Cardiac septum (tissue), 1 donor: ENCODE measurements at regions not wholly inside any gene's neighbourhood (a gene's known extent, or its start where the extent isn't known, plus 50 kb on each side); places are given as distances from the start of the nearest gene placed in this dataset.

Experiments
- DNase-seq: peaks from one replicate; pipeline ENCODE4 v3.0.0-alpha.2; 2020; ENCODE audit warnings: low spot score
- intact Hi-C: fragments of 100-400 bp; cut with DNase I; formaldehyde crosslinking; loops from one replicate; pipeline ENCODE4 v1.14.0; 2022
- donor health status: DM: no; HTN: no; CAD: no.

DNA sequence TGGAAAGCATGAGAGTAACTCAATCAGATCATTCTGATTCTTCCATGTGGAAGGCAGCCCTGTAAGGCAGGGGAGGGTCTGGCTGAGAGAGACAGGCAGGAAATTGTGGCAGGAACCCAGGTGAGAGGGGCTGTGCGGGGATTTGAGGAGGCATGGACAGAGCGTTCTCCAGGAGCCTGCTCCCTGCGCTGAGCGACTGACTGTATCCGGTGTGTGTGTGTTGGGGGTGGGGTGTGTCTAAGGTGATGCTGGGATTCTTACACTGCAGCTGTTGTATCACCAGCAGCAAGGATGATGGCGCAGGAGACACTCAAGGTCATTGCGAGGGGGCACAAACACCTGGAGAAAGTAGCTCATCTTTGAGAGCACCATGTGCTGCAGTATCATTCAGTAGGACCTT, 128.5 kb downstream of the RHOU start:
- DNase-seq = no peak
- intact Hi-C loops = no loop called here

DNA sequence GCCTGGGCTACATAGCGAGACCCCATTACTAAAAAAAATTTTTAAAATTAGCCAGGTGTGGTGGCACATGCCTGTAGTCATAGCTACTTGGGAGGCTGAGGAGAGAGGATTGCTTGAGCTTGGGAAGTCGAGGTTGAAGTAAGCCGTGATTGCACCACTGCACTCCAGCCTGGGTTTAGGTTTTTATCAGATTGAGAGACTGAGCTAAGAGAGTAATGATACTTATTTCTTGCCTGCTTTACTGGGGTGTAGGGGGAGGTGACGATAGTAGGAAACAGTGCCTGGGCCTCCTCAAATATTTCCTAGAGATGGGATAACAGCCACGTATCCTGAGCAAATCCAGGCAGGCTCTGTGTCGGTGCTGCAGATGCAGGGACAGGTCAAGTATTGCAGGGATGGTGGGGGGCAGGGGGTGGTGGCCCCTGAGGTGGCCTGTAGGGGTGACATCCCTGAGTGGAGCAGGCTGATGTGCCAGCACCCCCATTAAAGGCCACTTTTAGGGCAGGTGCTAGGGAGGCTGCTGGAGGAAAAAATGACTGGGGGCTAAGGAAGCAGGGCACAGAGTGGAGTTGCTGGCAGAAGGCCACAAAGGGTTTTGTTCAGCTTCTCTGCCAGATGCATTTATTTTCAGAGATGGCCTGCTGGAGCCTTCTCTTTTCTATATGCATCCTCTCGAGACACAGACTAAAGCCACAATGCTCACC, 130.5 kb downstream of the RHOU start:
- DNase-seq = no peak
- intact Hi-C loops = no loop called here

- DNase-seq = no peak
- intact Hi-C loops = no loop called here
Observed at GRCh38 chr1:228866468-228866867, 131.2 kb downstream of the RHOU start.

GRCh38 chr1:228867108-228867950, 132.1 kb downstream of the RHOU start:
- intact Hi-C loops = no loop called here

GRCh38 chr1:228867951-228868730, 132.9 kb downstream of the RHOU start:
- no peak for DNase-seq
- intact Hi-C loops = no loop called here

More at GRCh38 chr1:228867108-228867950, 132.1 kb downstream of the RHOU start:
- DNase-seq = no peak

DNA sequence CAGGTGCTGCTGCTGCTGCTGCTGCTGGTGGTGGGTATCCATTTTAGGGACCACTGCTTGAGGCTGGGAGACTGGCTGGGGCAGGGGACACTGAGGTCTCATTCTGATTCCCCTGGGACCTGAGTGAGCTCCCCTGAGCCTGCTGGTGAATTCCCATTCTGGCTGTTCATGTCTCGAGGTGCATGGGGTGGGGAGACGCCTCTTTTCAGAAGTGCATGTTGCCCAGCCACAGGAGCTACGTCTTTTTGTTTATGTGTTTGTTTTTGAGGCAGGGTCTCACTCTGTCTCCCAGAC, 133.4 kb downstream of the RHOU start:
- intact Hi-C loops = no loop called here
- DNase-seq = no peak

DNA sequence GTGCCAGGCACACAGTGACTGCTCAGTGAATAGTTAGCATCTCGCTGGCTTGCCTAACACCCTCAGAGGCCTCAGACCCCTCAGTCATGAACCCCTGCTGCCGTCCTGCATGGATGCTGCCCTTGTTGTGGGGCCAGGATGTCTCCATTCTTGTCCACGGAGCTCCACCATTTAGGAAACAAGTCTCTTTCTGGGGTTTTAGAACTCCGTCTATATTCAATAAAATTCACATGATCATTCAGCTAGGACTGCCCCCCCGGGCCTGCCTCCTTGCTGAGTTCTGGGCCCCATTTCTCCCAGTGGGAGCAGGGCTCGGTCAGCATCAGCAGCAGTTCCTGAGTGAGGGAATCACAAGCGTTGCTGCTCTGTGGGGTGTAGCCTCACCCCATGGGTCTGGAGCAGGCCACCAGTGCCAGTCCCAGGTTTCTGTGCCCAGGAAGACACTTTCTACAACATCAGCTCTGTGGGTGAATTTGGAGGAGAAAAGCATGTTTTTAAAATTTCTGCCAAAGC, 134.1 kb downstream of the RHOU start:
- intact Hi-C loops = no loop called here

GRCh38 chr1:228870041-228870713, 134.9 kb downstream of the RHOU start:
- intact Hi-C loops = no loop called here
- DNase-seq = no peak

More for the DNA sequence above, 134.1 kb downstream of the RHOU start:
- no peak for DNase-seq

GRCh38 chr1:228871314-228872061, 136.2 kb downstream of the RHOU start:
- no peak for DNase-seq

DNA sequence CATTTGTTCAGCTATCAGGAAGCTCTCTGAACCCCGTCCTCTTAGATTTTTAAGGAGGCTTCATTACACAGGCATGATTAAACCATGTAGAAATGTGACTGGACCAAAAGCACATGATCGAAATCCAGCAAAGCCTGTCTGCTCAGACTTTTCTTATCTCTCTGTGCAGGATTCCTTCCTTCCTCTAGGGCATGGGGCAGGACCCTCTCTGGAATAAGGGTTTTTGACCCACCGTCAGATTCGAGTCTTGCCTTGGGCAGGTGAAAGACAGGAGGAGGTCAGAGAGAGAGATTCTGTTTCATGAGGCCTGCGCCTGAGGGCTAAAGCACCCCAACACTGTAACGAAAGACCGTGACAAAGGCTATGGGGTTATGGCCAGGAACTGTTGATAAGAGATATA, 136.8 kb downstream of the RHOU start:
- no peak for DNase-seq
- intact Hi-C loops = no loop called here

More at GRCh38 chr1:228871314-228872061, 136.2 kb downstream of the RHOU start:
- intact Hi-C loops = no loop called here

GRCh38 chr1:228873709-228874108, 138.4 kb downstream of the RHOU start:
- no peak for DNase-seq
- intact Hi-C loops = no loop called here

GRCh38 chr1:228875741-228876140, 140.5 kb downstream of the RHOU start:
- intact Hi-C loops = no loop called here
- DNase-seq = no peak

GRCh38 chr1:228876187-228876586, 140.9 kb downstream of the RHOU start:
- intact Hi-C loops = no loop called here
- no peak for DNase-seq

DNA sequence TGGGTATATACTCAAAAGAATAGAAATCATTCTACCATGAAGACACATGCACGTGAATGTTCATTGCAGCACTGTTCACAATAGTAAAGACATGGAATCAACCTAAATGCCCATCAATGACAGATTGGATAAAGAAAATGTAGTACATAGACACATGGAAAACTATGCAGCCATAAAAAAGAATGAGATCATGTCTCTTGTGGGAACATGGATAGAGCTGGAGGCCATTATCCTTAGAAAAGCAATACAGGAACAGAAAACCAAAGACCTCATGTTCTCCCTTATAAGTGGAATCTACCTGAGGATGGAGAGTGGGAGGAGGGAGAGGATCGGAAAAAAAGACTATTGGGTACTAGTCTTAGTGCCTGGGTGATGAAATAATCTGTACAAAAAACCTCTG, 143.9 kb downstream of the RHOU start:
- intact Hi-C loops = no loop called here
- no peak for DNase-seq

- intact Hi-C loops = no loop called here
- no peak for DNase-seq
Observed at GRCh38 chr1:228882041-228882770, 146.9 kb downstream of the RHOU start.

- intact Hi-C loops = no loop called here
- DNase-seq = no peak
Observed at GRCh38 chr1:228882771-228883450, 147.6 kb downstream of the RHOU start.

DNA sequence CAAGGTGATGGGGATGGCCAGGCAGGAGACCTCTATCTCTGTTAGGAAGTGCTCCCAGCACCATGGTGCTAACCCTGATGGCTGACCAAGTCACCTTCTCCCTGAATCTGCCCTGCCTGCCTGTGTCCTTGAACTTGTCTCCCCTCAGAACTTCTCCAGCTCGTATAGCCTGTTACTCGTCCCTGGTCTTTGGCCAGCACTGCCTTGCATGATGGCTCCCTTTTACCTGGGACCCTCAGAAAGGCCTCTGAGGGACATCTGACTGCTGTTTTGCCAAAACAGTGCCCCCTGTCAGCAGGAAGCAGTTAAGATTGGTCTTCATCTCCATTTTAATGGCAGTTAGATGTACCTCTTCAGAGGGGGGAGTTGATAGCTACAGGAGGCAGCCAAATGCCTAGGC, 148.3 kb downstream of the RHOU start:
- intact Hi-C loops = no loop called here
- no peak for DNase-seq

GRCh38 chr1:228884196-228884595, 148.9 kb downstream of the RHOU start:
- intact Hi-C loops = no loop called here
- DNase-seq = no peak
